ELR (cell line): ENCODE measurements at regions not wholly inside any gene's neighbourhood (a gene's known extent, or its start where the extent isn't known, plus 50 kb on each side); places are given as distances from the start of the nearest gene placed in this dataset.
"Not testable (repeated sequence)": the region's sequence is repeated elsewhere in the genome, so short reads cannot be mapped to it uniquely, and the experiment has no call there.

Source experiments
- DNase-seq: peaks from one replicate; pipeline ENCODE4 v3.0.0-alpha.2; 2015; ENCODE audit warnings: low read depth

GRCh38 chr7:127530148-127530547, 55.2 kb downstream of the GCC1 start:
- DNase-seq = no peak

GRCh38 chr7:127527561-127527960, 57.8 kb downstream of the GCC1 start:
- no peak for DNase-seq

- no peak for DNase-seq
Observed at GRCh38 chr7:127525866-127526480, 59.4 kb downstream of the GCC1 start.

- DNase-seq = no peak
Observed at GRCh38 chr7:127516320-127516719, 69.1 kb downstream of the GCC1 start.

- DNase-seq = peak; percentile 36
Observed at GRCh38 chr7:127514499-127514898, 70.9 kb downstream of the GCC1 start.

- DNase-seq = no peak
Observed at GRCh38 chr7:127513311-127513710, 72.1 kb downstream of the GCC1 start.

- no peak for DNase-seq
Observed at GRCh38 chr7:127512663-127513062, 72.7 kb downstream of the GCC1 start.

- peak; percentile 36 for DNase-seq
Observed at GRCh38 chr7:127504715-127505114, 80.7 kb downstream of the GCC1 start.

- no peak for DNase-seq
Observed at GRCh38 chr7:127501817-127502216, 83.6 kb downstream of the GCC1 start.

- no peak for DNase-seq
Observed at GRCh38 chr7:127487381-127487780, 94.9 kb upstream of the ZNF800 start.

- DNase-seq = peak; percentile 51
Observed at GRCh38 chr7:127486654-127487053, 94.1 kb upstream of the ZNF800 start.

GRCh38 chr7:127485482-127485881, 93.0 kb upstream of the ZNF800 start:
- no peak for DNase-seq

GRCh38 chr7:127484954-127485353, 92.4 kb upstream of the ZNF800 start:
- no peak for DNase-seq

GRCh38 chr7:127478461-127478860, 86.0 kb upstream of the ZNF800 start:
- DNase-seq = no peak

GRCh38 chr7:127478024-127478355, 85.5 kb upstream of the ZNF800 start:
- DNase-seq = no peak

- no peak for DNase-seq
Observed at GRCh38 chr7:127477295-127478023, 85.0 kb upstream of the ZNF800 start.

- no peak for DNase-seq
Observed at GRCh38 chr7:127476618-127477017, 84.1 kb upstream of the ZNF800 start.

- DNase-seq = no peak
Observed at GRCh38 chr7:127474457-127474856, 81.9 kb upstream of the ZNF800 start.

GRCh38 chr7:127473409-127473808, 80.9 kb upstream of the ZNF800 start:
- DNase-seq = no peak

- DNase-seq = no peak
Observed at GRCh38 chr7:127460077-127460476, 67.6 kb upstream of the ZNF800 start.

- DNase-seq = not testable (repeated sequence)
Observed at GRCh38 chr7:127451258-127451657, 58.8 kb upstream of the ZNF800 start.

- DNase-seq = no peak
Observed at GRCh38 chr7:127448566-127448965, 56.1 kb upstream of the ZNF800 start.

GRCh38 chr7:127447326-127447945, 54.9 kb upstream of the ZNF800 start:
- DNase-seq = peak; percentile 80

- no peak for DNase-seq
Observed at GRCh38 chr7:127446842-127447241, 54.3 kb upstream of the ZNF800 start.
